NCI-H345 treated with DMSO at 0.1 percent for 48 hours (cell line): ENCODE measurements at regions not wholly inside any gene's neighbourhood (a gene's known extent, or its start where the extent isn't known, plus 50 kb on each side); places are given as distances from the start of the nearest gene placed in this dataset.
"Not testable (repeated sequence)": the region's sequence is repeated elsewhere in the genome, so short reads cannot be mapped to it uniquely, and the experiment has no call there.

Experiments
- DNase-seq: peaks from one replicate; lab custom pipeline; 2025; ENCODE audit not compliant: unreplicated experiment; lab: John Stamatoyannopoulos, UW

- DNase-seq: no peak
Observed at GRCh38 chr5:162769019-162769418, 668.4 kb upstream of the CCNG1 start.

- DNase-seq: no peak
Observed at GRCh38 chr5:162785673-162786072, 651.7 kb upstream of the CCNG1 start.

GRCh38 chr5:162786234-162786633 lies 651.2 kb upstream of the CCNG1 start:
- DNase-seq: no peak

- no peak for DNase-seq
Observed at GRCh38 chr5:162796507-162796906, 640.9 kb upstream of the CCNG1 start.

GRCh38 chr5:162800301-162800700 lies 637.1 kb upstream of the CCNG1 start:
- DNase-seq: no peak

GRCh38 chr5:162801235-162801634 lies 636.2 kb upstream of the CCNG1 start:
- DNase-seq: no peak

GRCh38 chr5:162806195-162806594 lies 631.2 kb upstream of the CCNG1 start:
- DNase-seq: no peak

GRCh38 chr5:162811071-162811470 lies 626.3 kb upstream of the CCNG1 start:
- no peak for DNase-seq

GRCh38 chr5:162816816-162817215 lies 620.6 kb upstream of the CCNG1 start:
- DNase-seq: no peak

GRCh38 chr5:162817364-162817763 lies 620.0 kb upstream of the CCNG1 start:
- no peak for DNase-seq

- not testable (repeated sequence) for DNase-seq
Observed at GRCh38 chr5:162821664-162822063, 615.7 kb upstream of the CCNG1 start.

- no peak for DNase-seq
Observed at GRCh38 chr5:162824360-162824759, 613.0 kb upstream of the CCNG1 start.

GRCh38 chr5:162837155-162837554 lies 600.2 kb upstream of the CCNG1 start:
- DNase-seq: no peak

- DNase-seq: no peak
Observed at GRCh38 chr5:162842727-162843126, 594.7 kb upstream of the CCNG1 start.

GRCh38 chr5:162852134-162852533 lies 585.3 kb upstream of the CCNG1 start:
- no peak for DNase-seq

- no peak for DNase-seq
Observed at GRCh38 chr5:162858770-162859169, 578.6 kb upstream of the CCNG1 start.

GRCh38 chr5:162870966-162871365 lies 566.4 kb upstream of the CCNG1 start:
- no peak for DNase-seq

GRCh38 chr5:162882629-162883028 lies 554.8 kb upstream of the CCNG1 start:
- DNase-seq: no peak

GRCh38 chr5:162886717-162887116 lies 550.7 kb upstream of the CCNG1 start:
- no peak for DNase-seq

GRCh38 chr5:162888268-162888667 lies 549.1 kb upstream of the CCNG1 start:
- DNase-seq: no peak

- DNase-seq: no peak
Observed at GRCh38 chr5:162911873-162912272, 525.5 kb upstream of the CCNG1 start.

GRCh38 chr5:162916368-162916767 lies 521.0 kb upstream of the CCNG1 start:
- DNase-seq: no peak

- no peak for DNase-seq
Observed at GRCh38 chr5:162929104-162929503, 508.3 kb upstream of the CCNG1 start.

- no peak for DNase-seq
Observed at GRCh38 chr5:162931501-162931900, 505.9 kb upstream of the CCNG1 start.
